HG02678 (cell line): ENCODE measurements at regions not wholly inside any gene's neighbourhood (a gene's known extent, or its start where the extent isn't known, plus 50 kb on each side); places are given as distances from the start of the nearest gene placed in this dataset.

ENCODE experiments used
- ATAC-seq: cut with Tn5 transposase; IDR thresholded peaks from one replicate; pipeline ENCODE4 v1.9.1; 2021; ENCODE audit warnings: mild to moderate bottlenecking, moderate library complexity; ENCODE audit not compliant: unreplicated experiment

GRCh38 chr1:115577513-115577912, 64.3 kb upstream of the VANGL1 start:
- ATAC-seq, result no peak

- ATAC-seq, result no peak
Observed at GRCh38 chr1:115575661-115576060, 66.1 kb upstream of the VANGL1 start.

GRCh38 chr1:115572710-115573109, 69.1 kb upstream of the VANGL1 start:
- no peak for ATAC-seq

GRCh38 chr1:115567431-115567830, 74.3 kb upstream of the VANGL1 start:
- no peak for ATAC-seq

- no peak for ATAC-seq
Observed at GRCh38 chr1:115565791-115566190, 76.0 kb upstream of the VANGL1 start.

GRCh38 chr1:115565353-115565752, 76.4 kb upstream of the VANGL1 start:
- no peak for ATAC-seq

GRCh38 chr1:115564201-115564600, 77.6 kb upstream of the VANGL1 start:
- ATAC-seq, result no peak

GRCh38 chr1:115560027-115560426, 81.7 kb upstream of the VANGL1 start:
- ATAC-seq, result no peak

- ATAC-seq, result no peak
Observed at GRCh38 chr1:115558275-115558674, 83.5 kb upstream of the VANGL1 start.

GRCh38 chr1:115557715-115558114, 84.1 kb upstream of the VANGL1 start:
- no peak for ATAC-seq

- ATAC-seq, result no peak
Observed at GRCh38 chr1:115556236-115556635, 85.5 kb upstream of the VANGL1 start.

- no peak for ATAC-seq
Observed at GRCh38 chr1:115555446-115555845, 86.3 kb upstream of the VANGL1 start.

- ATAC-seq, result no peak
Observed at GRCh38 chr1:115547696-115548095, 94.1 kb upstream of the VANGL1 start.

- no peak for ATAC-seq
Observed at GRCh38 chr1:115546846-115547245, 94.9 kb upstream of the VANGL1 start.

- ATAC-seq, result no peak
Observed at GRCh38 chr1:115545791-115546733, 95.7 kb upstream of the VANGL1 start.

- ATAC-seq, result no peak
Observed at GRCh38 chr1:115545096-115545720, 96.6 kb upstream of the VANGL1 start.

GRCh38 chr1:115544131-115544530, 97.6 kb upstream of the VANGL1 start:
- no peak for ATAC-seq

GRCh38 chr1:115543247-115543646, 98.5 kb upstream of the VANGL1 start:
- ATAC-seq, result no peak

- no peak for ATAC-seq
Observed at GRCh38 chr1:115539736-115540135, 102.0 kb upstream of the VANGL1 start.

- no peak for ATAC-seq
Observed at GRCh38 chr1:115539061-115539460, 102.7 kb upstream of the VANGL1 start.

GRCh38 chr1:115538579-115538978, 103.2 kb upstream of the VANGL1 start:
- ATAC-seq, result no peak

GRCh38 chr1:115537415-115537814, 104.4 kb upstream of the VANGL1 start:
- no peak for ATAC-seq
